DND-41 (cell line): ENCODE measurements at regions not wholly inside any gene's neighbourhood (a gene's known extent, or its start where the extent isn't known, plus 50 kb on each side); places are given as distances from the start of the nearest gene placed in this dataset.

Source experiments
- CTCF ChIP-seq: IDR thresholded peaks from 2 replicates; pipeline ENCODE4 v1.5.1; 2012; ENCODE audit warnings: borderline replicate concordance, low read length, moderate library complexity, mild to moderate bottlenecking; ENCODE audit not compliant: poor library complexity, severe bottlenecking; ENCODE audit errors: extremely low read depth
- EZH2 ChIP-seq: IDR thresholded peaks from 3 replicates; pipeline ENCODE4 v1.6.1; 2012; ENCODE audit warnings: borderline replicate concordance, low read depth, mild to moderate bottlenecking, moderate library complexity, low read length, inconsistent platforms; ENCODE audit not compliant: severe bottlenecking

DNA sequence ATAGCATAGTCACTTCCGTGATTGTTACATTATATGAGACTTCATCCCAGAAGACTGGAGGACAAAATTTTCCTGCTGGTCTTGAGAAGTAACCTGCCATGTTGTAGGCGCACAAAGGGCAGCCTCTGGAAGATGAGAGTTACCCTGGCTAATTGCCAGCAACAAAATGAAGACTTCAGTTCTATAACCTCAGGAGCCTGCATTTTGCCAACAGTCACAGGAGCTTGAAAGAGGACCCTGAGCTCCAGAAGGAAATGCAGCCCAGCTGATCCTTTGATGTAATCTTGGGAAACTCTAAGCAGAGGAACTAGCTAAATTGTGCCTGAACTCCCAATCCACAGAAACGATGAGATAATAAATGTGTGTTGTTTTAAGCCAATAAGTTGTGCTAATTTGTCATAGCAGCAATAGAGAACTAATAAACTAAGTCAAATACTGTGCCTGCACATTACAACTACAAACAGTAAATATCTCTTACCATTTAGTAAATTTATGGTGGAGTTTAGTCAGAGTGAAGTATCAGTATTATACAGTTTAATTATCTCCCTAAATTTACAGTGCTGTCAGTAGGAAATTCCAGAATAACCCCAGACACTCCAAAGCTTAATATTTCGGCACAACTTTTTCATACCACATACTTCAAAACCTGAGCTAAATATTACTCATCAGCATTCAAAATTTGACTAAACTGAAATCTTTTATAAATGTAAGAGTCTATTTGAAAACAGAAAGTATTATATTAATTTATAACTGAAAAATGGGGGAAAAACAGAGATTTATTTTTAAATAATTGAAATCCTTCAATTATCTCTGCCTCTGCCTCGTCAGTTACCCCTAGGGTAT, 90.1 kb upstream of the MAPK10 start:
- TF ChIP-seq CTCF = no peak
- no peak for TF ChIP-seq EZH2
